Naive B cell (primary cell): ENCODE measurements at regions not wholly inside any gene's neighbourhood (a gene's known extent, or its start where the extent isn't known, plus 50 kb on each side); places are given as distances from the start of the nearest gene placed in this dataset.
"Not testable (repeated sequence)": the region's sequence is repeated elsewhere in the genome, so short reads cannot be mapped to it uniquely, and the experiment has no call there.

Experiments used
- ATAC-seq, 2 donors: fragments of 150-1000 bp; cut with Tn5 transposase; 2 replicates each; pipeline ENCODE4 v1.10.0; 2021; ENCODE audit warnings: low read depth in 2 of 2, mild to moderate bottlenecking in 2 of 2, moderate library complexity in 2 of 2
- DNase-seq: peaks from one replicate; pipeline ENCODE4 v3.0.0; 2022
- H3K27ac Mint-ChIP-seq, 6 donors: one replicate each; pipeline ENCODE4 v1.8.0; 2020 to 2022; ENCODE audit warnings: mild to moderate bottlenecking in 6 of 6, mixed read lengths in 6 of 6, moderate library complexity in 5 of 6, inconsistent platforms in 2 of 6
- H3K27me3 Mint-ChIP-seq, 3 donors: one replicate each; pipeline ENCODE4 v1.8.0; 2021 to 2022; ENCODE audit warnings: mixed read lengths in 3 of 3, mild to moderate bottlenecking in 1 of 3
- H3K36me3 Mint-ChIP-seq, 2 donors: one replicate each; pipeline ENCODE4 v1.8.0; 2020 to 2022; ENCODE audit warnings: mixed read lengths in 2 of 2, inconsistent platforms in 1 of 2, mild to moderate bottlenecking in 1 of 2
- H3K4me1 Mint-ChIP-seq, 3 donors: one replicate each; pipeline ENCODE4 v1.8.0; 2020 to 2022; ENCODE audit warnings: mixed read lengths in 3 of 3, inconsistent platforms in 1 of 3, mild to moderate bottlenecking in 1 of 3, moderate library complexity in 1 of 3
- H3K4me3 Mint-ChIP-seq, 8 donors: one replicate each; pipeline ENCODE4 v1.8.0; 2020 to 2022; ENCODE audit warnings: mild to moderate bottlenecking in 8 of 8, mixed read lengths in 8 of 8, moderate library complexity in 8 of 8, inconsistent platforms in 2 of 8
- H3K9me3 Mint-ChIP-seq, 7 donors: one replicate each; pipeline ENCODE4 v1.8.0; 2020 to 2022; ENCODE audit warnings: mixed read lengths in 7 of 7, mild to moderate bottlenecking in 5 of 7, inconsistent platforms in 2 of 7, moderate library complexity in 1 of 7

DNA sequence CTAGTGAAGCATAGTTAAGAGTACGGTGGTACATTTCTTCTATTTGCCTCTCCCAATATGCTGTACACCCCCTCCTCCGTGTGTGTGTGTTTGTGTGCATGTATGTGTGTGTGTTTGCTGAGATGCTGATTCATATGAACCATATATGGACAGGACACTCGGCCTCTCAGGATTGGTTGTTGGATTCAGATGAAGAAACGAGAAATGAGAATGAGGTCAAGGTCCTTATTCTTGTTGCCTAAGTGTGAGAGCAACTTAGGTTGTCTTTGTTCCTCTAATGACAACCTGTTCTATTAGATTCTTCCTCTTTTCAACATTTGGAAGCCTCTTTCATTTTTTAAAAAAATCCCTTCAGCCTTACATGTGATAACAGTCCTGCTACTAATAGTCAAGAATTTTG is 1387.6 kb downstream of the STIM2 start:
- no peak for DNase-seq

DNA sequence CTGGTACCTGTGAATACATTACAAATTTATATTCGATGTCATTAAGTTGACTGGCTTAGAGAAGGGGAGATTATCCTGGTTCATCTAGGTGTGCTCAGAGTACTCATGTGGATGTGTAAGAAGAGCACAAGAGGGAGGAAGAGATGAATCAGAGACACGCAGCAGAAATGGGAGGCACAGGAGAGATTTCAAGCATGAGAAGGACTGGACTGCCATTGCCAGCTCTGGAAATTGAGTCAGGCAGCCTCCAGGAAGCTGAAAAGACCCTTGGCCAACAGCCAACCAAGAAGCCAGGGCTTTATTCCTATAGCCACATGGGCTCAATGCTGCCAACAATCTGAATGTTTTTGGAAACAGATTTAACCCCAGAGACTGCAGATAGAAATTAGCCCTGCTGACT is 1390.0 kb downstream of the STIM2 start:
- Mint-ChIP-seq H3K36me3 (no peaks in the 10 kb centered on the region), H3K4me3 (no peak overlapping the region), H3K4me1 (no peaks in the 10 kb centered on the region), H3K27me3 (no peaks in the 10 kb centered on the region), H3K9me3 (peaks cover 0 to 11% (median 7%) of the 10 kb centered on the region in 7 donors), H3K27ac (no peak overlapping the region)
- ATAC-seq (no peak), DNase-seq (no peak)

More for the DNA sequence above, 1387.6 kb downstream of the STIM2 start:
- Mint-ChIP-seq H3K36me3 (no peaks in the 10 kb centered on the region), H3K9me3 (peaks cover 0 to 5% (median 0%) of the 10 kb centered on the region in 7 donors), H3K27ac (no peak overlapping the region), H3K27me3 (no peaks in the 10 kb centered on the region), H3K4me1 (no peaks in the 10 kb centered on the region), H3K4me3 (no peak overlapping the region)
- no peak for ATAC-seq

DNA sequence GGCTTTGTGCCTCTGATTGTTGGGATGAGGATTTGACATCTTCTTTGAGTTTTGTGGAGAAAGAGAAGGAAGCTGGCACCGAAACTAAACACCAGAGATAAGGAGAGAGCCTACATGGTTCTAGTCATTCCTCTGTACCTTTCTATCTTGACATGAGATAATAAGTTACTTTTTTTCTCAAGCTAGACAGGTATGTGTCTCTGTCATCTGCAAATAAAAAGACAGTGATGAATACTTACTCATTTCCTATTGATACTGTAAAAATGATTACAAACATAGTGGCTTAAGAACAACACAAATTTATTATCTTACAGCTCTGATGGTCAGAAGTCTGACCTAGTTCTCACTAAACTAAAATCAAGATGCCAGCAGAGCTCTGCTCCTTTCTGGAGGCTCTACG is 1391.2 kb downstream of the STIM2 start:
- no peak for ATAC-seq
- no peaks in the 10 kb centered on the region for H3K27me3 Mint-ChIP-seq
- H3K4me1 Mint-ChIP-seq, result no peaks in the 10 kb centered on the region
- no peak for DNase-seq
- H3K4me3 Mint-ChIP-seq, result no peak overlapping the region
- H3K27ac Mint-ChIP-seq, result no peak overlapping the region
- H3K9me3 Mint-ChIP-seq, result peaks cover 5 to 11% (median 9%) of the 10 kb centered on the region in 7 donors
- H3K36me3 Mint-ChIP-seq, result no peaks in the 10 kb centered on the region

DNA sequence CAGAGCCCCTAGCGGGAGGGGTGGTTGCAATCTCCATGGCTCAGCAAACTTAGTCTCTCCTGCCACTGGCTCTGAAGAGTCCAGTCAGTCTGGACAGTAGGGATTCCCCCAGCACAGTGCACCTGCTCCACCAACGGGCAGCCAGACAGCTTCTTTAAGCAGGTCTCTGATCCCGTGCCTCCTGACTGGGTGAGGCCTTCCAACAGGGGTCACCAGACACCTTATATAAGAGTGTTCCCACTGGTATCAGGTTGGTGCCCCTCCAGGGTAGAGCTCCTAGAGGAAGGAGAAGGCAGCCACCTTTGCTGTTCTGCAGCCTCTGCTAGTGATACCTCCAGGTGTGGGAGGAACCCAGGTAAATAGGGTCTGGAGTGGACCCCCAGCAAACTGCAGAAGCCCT is 1393.4 kb downstream of the STIM2 start:
- no peaks in the 10 kb centered on the region for H3K4me1 Mint-ChIP-seq
- H3K27me3 Mint-ChIP-seq, result no peaks in the 10 kb centered on the region
- peaks cover 5 to 18% (median 8%) of the 10 kb centered on the region in 7 donors for H3K9me3 Mint-ChIP-seq
- H3K36me3 Mint-ChIP-seq, result no peaks in the 10 kb centered on the region
- no peak overlapping the region for H3K27ac Mint-ChIP-seq
- no peak for ATAC-seq
- H3K4me3 Mint-ChIP-seq, result no peak overlapping the region
- no peak for DNase-seq

DNA sequence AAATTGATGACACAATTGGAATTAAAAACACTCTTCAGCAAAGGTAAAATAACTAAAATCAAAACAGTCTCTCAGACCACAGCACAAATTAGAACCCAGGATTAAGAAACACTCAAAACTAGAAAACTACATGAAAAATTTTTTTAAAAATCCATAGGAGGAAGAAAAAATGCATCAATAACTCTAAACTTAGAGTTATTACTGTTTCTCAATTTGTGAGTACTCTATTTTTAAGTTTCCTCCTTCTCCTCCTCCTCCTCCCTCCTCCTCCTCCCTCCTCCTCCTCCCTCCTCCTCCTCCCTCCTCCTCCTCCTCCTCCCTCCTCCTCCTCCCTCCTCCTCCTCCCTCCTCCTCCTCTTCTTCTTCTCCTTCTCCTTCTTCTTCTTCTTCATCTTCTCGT is 1395.7 kb downstream of the STIM2 start:
- Mint-ChIP-seq H3K9me3 (peaks cover 5 to 18% (median 8%) of the 10 kb centered on the region in 7 donors), H3K27ac (no peak overlapping the region), H3K36me3 (no peaks in the 10 kb centered on the region), H3K4me1 (no peaks in the 10 kb centered on the region), H3K4me3 (no peak overlapping the region), H3K27me3 (no peaks in the 10 kb centered on the region)
- ATAC-seq (no peak), DNase-seq (no peak)

DNA sequence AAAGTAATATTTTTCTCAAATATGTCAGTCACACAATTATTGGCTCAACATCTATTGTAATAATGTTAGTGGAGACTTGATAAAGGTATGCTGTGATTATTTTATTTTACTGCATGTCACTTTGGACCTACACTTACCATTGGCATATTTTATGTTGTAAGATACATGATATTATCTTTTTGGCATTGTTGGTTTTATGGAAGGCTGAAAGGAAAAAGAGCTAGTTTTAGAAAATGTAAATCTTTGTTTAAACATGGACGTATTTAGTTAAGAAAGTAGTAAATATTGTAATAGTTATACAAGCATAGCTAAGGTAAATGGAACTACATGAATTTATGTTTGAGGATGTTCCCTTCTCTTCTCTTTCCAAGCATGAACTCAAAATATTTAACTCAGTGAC is 1399.3 kb downstream of the STIM2 start:
- Mint-ChIP-seq H3K4me1 (no peaks in the 10 kb centered on the region), H3K27ac (no peak overlapping the region), H3K27me3 (no peaks in the 10 kb centered on the region), H3K4me3 (no peak overlapping the region), H3K36me3 (no peaks in the 10 kb centered on the region), H3K9me3 (peaks cover 1 to 12% (median 7%) of the 10 kb centered on the region in 7 donors)
- no peak for DNase-seq
- no peak for ATAC-seq

DNA sequence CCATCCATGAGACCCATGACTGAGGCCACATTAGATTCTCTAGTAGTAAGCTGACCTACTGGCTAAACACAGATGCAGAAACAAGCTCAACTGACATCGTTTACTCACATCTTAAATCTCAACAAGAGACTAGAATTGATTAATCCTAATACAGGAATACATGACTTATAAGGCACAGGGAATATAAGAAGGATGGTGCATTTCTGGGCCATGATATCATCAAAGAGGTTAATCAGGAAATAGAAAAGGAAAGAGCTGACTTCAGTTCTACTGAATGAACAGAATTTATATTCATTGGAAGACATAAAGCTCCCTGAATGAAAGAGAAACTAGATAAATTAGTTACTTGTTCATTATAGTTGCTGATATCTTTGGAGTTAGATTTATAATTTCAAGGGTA is 1406.5 kb downstream of the STIM2 start:
- DNase-seq (no peak), ATAC-seq (no peak)
- H3K4me3 Mint-ChIP-seq, result no peak overlapping the region
- peaks cover 0 to 9% (median 2%) of the 10 kb centered on the region in 7 donors for H3K9me3 Mint-ChIP-seq
- no peaks in the 10 kb centered on the region for H3K36me3 Mint-ChIP-seq
- no peaks in the 10 kb centered on the region for H3K4me1 Mint-ChIP-seq
- H3K27ac Mint-ChIP-seq, result no peak overlapping the region
- no peaks in the 10 kb centered on the region for H3K27me3 Mint-ChIP-seq

DNA sequence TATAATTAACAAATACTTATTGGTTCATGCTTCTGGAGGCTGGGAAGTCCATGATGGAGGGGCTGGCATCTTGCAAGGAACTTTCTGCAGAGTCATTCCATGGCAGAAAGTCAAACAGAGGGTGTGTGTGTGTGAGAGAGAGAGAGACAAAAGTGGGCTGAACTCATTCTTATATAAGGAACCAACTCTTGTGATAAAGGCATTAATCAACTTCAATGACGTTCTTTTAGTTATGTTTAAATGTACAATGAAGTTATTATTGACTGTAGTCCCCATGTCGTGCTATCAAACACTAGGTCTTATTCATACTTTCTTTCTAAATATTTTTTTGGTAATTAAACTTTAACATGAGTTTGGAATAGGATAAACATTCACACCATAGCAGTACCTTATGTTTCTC is 1408.8 kb downstream of the STIM2 start:
- DNase-seq (no peak), ATAC-seq (no peak)
- Mint-ChIP-seq H3K9me3 (peaks cover 0 to 5% (median 0%) of the 10 kb centered on the region in 7 donors), H3K4me1 (no peaks in the 10 kb centered on the region), H3K27me3 (no peaks in the 10 kb centered on the region), H3K4me3 (no peak overlapping the region), H3K36me3 (no peaks in the 10 kb centered on the region), H3K27ac (no peak overlapping the region)

DNA sequence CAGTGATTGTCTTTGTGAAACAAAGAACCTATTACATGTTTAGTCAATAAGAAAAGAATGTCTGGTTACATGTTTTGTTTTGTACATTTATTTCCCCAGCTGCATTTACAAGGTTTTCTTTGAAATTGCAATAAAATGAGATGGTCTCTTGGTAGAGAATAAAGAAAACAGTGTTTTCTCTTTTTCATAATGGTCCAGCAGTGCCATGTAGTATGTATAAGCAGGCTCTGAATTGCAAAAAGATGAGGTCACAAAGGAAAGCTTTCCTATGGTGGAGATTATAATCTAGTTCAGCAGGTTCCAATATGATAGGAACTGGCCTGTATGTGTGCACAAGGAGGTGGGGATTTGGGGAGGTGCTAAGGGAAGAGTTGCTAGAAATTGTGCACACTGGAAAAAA is 1417.3 kb downstream of the STIM2 start:
- H3K27ac Mint-ChIP-seq, result no peak overlapping the region
- H3K4me3 Mint-ChIP-seq, result no peak overlapping the region
- H3K9me3 Mint-ChIP-seq, result peaks cover 0 to 10% (median 6%) of the 10 kb centered on the region in 7 donors
- ATAC-seq (no peak), DNase-seq (no peak)
- H3K27me3 Mint-ChIP-seq, result no peaks in the 10 kb centered on the region
- no peaks in the 10 kb centered on the region for H3K36me3 Mint-ChIP-seq
- H3K4me1 Mint-ChIP-seq, result no peaks in the 10 kb centered on the region

DNA sequence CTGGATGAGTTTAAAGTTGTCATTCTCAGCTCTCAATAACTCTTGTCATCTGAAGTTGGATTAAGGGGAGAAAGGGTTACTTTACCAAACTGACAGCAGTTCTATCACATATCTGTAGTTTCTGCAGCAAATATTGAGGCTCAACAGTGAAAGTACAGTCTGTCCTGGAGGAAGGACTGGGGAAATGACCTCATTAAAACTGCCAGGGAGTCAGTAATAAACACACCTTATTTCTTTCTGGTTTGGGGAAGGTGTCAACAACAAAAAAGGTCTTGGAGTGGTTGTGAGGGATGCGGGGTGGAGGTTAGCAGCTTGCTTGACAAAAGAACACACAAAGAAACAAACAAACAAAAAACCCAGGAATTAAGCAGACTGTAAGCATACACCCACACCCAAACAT is 1418.0 kb downstream of the STIM2 start:
- H3K27ac Mint-ChIP-seq, result no peak overlapping the region
- H3K36me3 Mint-ChIP-seq, result no peaks in the 10 kb centered on the region
- H3K4me3 Mint-ChIP-seq, result no peak overlapping the region
- DNase-seq (no peak), ATAC-seq (no peak)
- H3K27me3 Mint-ChIP-seq, result no peaks in the 10 kb centered on the region
- H3K4me1 Mint-ChIP-seq, result no peaks in the 10 kb centered on the region
- H3K9me3 Mint-ChIP-seq, result peaks cover 4 to 10% (median 7%) of the 10 kb centered on the region in 7 donors

DNA sequence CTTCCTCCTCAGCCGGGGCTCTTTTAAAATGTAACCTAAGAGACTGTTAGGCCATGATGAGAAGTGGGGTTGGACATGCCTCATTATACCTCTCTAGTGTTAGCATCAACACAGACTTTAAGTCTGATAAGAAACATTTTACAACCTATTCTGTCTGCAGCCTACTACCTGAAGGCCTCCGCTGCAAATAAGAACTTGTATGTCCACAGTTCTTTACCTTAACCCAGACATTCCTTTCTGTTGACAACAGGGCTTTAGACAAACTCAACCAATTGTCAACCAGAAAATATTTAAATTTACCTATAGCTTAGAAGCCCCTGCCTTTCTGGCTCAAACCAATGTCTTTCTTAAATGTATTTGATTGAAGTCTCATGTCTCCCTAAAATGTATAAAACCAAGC is 1418.6 kb downstream of the STIM2 start:
- ATAC-seq (no peak), DNase-seq (no peak)
- Mint-ChIP-seq H3K36me3 (no peaks in the 10 kb centered on the region), H3K4me3 (no peak overlapping the region), H3K4me1 (no peaks in the 10 kb centered on the region), H3K9me3 (peaks cover 4 to 11% (median 10%) of the 10 kb centered on the region in 7 donors), H3K27me3 (no peaks in the 10 kb centered on the region), H3K27ac (no peak overlapping the region)

DNA sequence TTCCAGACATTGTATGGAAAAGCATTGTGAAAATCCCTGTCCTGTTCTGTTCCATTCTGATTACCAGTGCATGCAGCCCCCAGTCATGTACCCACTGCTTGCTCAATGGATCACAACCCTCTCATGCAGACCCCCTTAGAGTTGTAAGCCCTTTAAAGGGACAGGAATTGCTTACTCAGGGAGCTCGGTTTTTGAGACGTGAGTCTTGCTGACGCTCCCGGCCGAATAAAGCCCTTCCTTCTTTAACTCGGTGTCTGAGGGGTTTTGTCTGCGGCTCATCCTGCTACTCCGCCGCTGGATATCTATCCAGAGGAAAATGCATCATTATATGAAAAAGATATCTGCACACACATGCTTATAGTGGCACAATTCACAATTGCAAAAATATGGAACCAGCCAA is 1425.6 kb downstream of the STIM2 start:
- ATAC-seq, H3K27ac Mint-ChIP-seq, DNase-seq, H3K27me3 Mint-ChIP-seq, H3K4me3 Mint-ChIP-seq, H3K36me3 Mint-ChIP-seq, H3K4me1 Mint-ChIP-seq: not testable (repeated sequence)
- H3K9me3 Mint-ChIP-seq, result peaks cover 7 to 22% (median 17%) of the 10 kb centered on the region in 7 donors

DNA sequence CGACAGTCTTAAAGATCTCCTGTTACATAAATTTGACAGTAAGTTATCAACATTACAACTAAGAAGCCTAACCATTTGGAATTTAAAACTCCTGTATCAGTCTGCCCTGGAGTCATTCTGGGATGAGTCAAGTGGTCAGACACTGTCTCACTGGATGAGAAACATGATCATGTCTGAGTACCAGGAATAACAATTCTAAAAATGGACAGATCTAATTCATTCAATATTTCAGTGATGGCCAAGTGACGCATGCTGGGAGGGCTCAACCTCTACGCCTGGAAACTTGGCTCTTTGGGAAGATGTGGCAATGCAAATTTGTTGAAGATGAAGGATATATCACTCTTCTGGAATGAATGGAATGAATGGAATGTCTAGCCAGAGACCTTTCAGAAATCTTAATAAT is 1427.2 kb downstream of the STIM2 start:
- no peaks in the 10 kb centered on the region for H3K4me1 Mint-ChIP-seq
- no peaks in the 10 kb centered on the region for H3K36me3 Mint-ChIP-seq
- no peak overlapping the region for H3K4me3 Mint-ChIP-seq
- DNase-seq (no peak), ATAC-seq (no peak)
- H3K27me3 Mint-ChIP-seq, result no peaks in the 10 kb centered on the region
- H3K27ac Mint-ChIP-seq, result no peak overlapping the region
- peaks cover 7 to 22% (median 16%) of the 10 kb centered on the region in 7 donors for H3K9me3 Mint-ChIP-seq

DNA sequence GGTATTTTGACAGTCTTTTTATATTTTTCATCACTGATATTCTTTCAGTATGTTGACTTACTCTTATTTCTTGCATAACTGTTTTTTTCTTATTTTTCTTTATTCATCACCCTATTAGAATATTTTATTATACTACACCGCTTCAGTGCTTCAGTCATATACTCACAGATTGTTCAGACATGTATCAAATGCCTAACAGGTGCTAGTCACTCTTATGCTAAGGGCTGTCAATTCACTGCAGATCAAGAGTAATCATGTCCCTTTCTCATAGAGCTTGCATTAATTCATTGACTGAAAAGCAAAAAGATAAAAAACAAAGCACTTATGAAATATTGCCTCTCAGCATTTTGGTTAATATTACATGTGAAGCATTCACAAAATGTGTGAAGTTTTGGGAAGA is 1435.6 kb downstream of the STIM2 start:
- H3K4me1 Mint-ChIP-seq, result no peaks in the 10 kb centered on the region
- no peak overlapping the region for H3K4me3 Mint-ChIP-seq
- H3K27me3 Mint-ChIP-seq, result no peaks in the 10 kb centered on the region
- DNase-seq, result no peak
- no peaks in the 10 kb centered on the region for H3K36me3 Mint-ChIP-seq
- no peak overlapping the region for H3K27ac Mint-ChIP-seq
- peaks cover 6 to 13% (median 9%) of the 10 kb centered on the region in 7 donors for H3K9me3 Mint-ChIP-seq
- ATAC-seq, result no peak

DNA sequence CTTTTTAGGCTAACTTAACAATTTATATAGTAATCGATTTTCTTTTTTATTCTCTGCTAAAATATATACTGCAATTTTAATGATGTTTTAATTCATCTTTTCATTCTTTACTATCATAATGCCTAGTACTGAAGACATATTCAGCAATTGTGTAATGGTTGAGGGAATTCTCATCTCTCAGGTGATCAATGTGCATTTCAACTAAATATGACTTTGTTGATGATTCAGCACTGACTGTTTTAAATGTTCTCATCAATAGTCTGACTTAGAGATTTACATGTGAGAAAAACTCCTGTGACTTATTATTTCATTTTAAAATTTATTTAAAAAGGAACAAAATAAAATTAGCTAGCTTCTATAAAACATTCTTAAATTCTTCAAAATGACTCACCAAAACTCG is 1450.3 kb downstream of the STIM2 start:
- H3K36me3 Mint-ChIP-seq, result no peaks in the 10 kb centered on the region
- H3K9me3 Mint-ChIP-seq, result peaks cover 0 to 19% (median 4%) of the 10 kb centered on the region in 7 donors

More for the DNA sequence above, 1450.3 kb downstream of the STIM2 start:
- no peak for DNase-seq
- H3K27ac Mint-ChIP-seq, result no peak overlapping the region
- ATAC-seq, result no peak
- no peaks in the 10 kb centered on the region for H3K4me1 Mint-ChIP-seq
- no peak overlapping the region for H3K4me3 Mint-ChIP-seq
- H3K27me3 Mint-ChIP-seq, result no peaks in the 10 kb centered on the region
